Calu3 (cell line): ENCODE measurements at regions not wholly inside any gene's neighbourhood (a gene's known extent, or its start where the extent isn't known, plus 50 kb on each side); places are given as distances from the start of the nearest gene placed in this dataset.

Experiments used
- BruUV-seq: library from RNA; stranded (reverse); fragments of 400-500 nt; replicated peaks from 2 replicates; lab custom pipeline; 2021; lab: Mats Ljungman, UMichigan
- CTCF ChIA-PET: fragments of 300-600 bp; sonication (Branson Sonifier 250); formaldehyde crosslinking; loops from one replicate; lab custom pipeline; 2022; ENCODE audit warnings: antibody characterized with exemption; lab: Charles Lee
- DNase-seq: peaks from one replicate; pipeline ENCODE4 v3.0.0; 2022
- H3K27ac Mint-ChIP-seq: one replicate; pipeline ENCODE4 v1.8.0; 2022; ENCODE audit warnings: mixed read lengths; ENCODE audit not compliant: unreplicated experiment
- H3K27me3 Mint-ChIP-seq: one replicate; pipeline ENCODE4 v1.8.0; 2022; ENCODE audit warnings: mixed read lengths; ENCODE audit not compliant: unreplicated experiment
- H3K36me3 Mint-ChIP-seq: one replicate; pipeline ENCODE4 v1.8.0; 2022; ENCODE audit warnings: mild to moderate bottlenecking, moderate library complexity, mixed read lengths; ENCODE audit not compliant: insufficient read depth, unreplicated experiment
- H3K4me1 Mint-ChIP-seq: one replicate; pipeline ENCODE4 v1.8.0; 2022; ENCODE audit warnings: mild to moderate bottlenecking, low read depth, mixed read lengths; ENCODE audit not compliant: unreplicated experiment
- H3K4me3 Mint-ChIP-seq: one replicate; pipeline ENCODE4 v1.8.0; 2022; ENCODE audit warnings: mild to moderate bottlenecking, low read depth, moderate library complexity, mixed read lengths; ENCODE audit not compliant: unreplicated experiment
- H3K9me3 Mint-ChIP-seq: one replicate; pipeline ENCODE4 v1.8.0; 2022; ENCODE audit warnings: low read depth, mixed read lengths; ENCODE audit not compliant: unreplicated experiment
- CTCF ChIP-seq: fragments of 200-600 bp; IDR thresholded peaks from one replicate; pipeline ENCODE4 v1.8.0; 2022; ENCODE audit warnings: antibody characterized with exemption; ENCODE audit not compliant: unreplicated experiment
- intact Hi-C: fragments of 100-400 bp; cut with micrococcal nuclease; formaldehyde crosslinking; loops from one replicate; pipeline ENCODE4 v1.10.0; 2022; ENCODE audit not compliant: unreplicated experiment

- no peaks in the 10 kb centered on the region for H3K9me3 Mint-ChIP-seq
- H3K27me3 Mint-ChIP-seq: peaks cover 25% of the 10 kb centered on the region
- intact Hi-C loops: no loop called here
- no peaks in the 10 kb centered on the region for H3K36me3 Mint-ChIP-seq
- no peak overlapping the region for H3K27ac Mint-ChIP-seq
- no peaks in the 10 kb centered on the region for H3K4me1 Mint-ChIP-seq
- H3K4me3 Mint-ChIP-seq: no peak overlapping the region
- no peak for DNase-seq
- CTCF ChIA-PET: interaction anchor here (0.6 kb wide), 1 partner anchor 146 kb away, joined by 10 read pairs; no protein-coding TSS in a partner anchor
- BruUV-seq: no TSS peak
- no peak for TF ChIP-seq CTCF
Measured at GRCh38 chr12:105502426-105502930, 172.0 kb downstream of the C12orf75 start.

- no TSS peak for BruUV-seq
- intact Hi-C loops: no loop called here
- Mint-ChIP-seq H3K9me3 (no peaks in the 10 kb centered on the region), H3K27ac (no peak overlapping the region), H3K27me3 (peaks cover 28% of the 10 kb centered on the region), H3K36me3 (no peaks in the 10 kb centered on the region), H3K4me3 (no peak overlapping the region), H3K4me1 (no peaks in the 10 kb centered on the region)
- CTCF ChIA-PET: no interaction called here
- TF ChIP-seq CTCF: no peak
- no peak for DNase-seq
Measured at GRCh38 chr12:105503619-105504018, 173.1 kb downstream of the C12orf75 start.

- DNase-seq: no peak
- peaks cover 28% of the 10 kb centered on the region for H3K27me3 Mint-ChIP-seq
- TF ChIP-seq CTCF: no peak
- no peaks in the 10 kb centered on the region for H3K36me3 Mint-ChIP-seq
- CTCF ChIA-PET: no interaction called here
- H3K4me3 Mint-ChIP-seq: no peak overlapping the region
- H3K9me3 Mint-ChIP-seq: no peaks in the 10 kb centered on the region
- intact Hi-C loops: no loop called here
- H3K4me1 Mint-ChIP-seq: no peaks in the 10 kb centered on the region
- BruUV-seq: no TSS peak
- no peak overlapping the region for H3K27ac Mint-ChIP-seq
Measured at GRCh38 chr12:105504286-105504685, 173.8 kb downstream of the C12orf75 start.

GRCh38 chr12:105506678-105507310 is 176.3 kb downstream of the C12orf75 start:
- Mint-ChIP-seq H3K4me1 (no peaks in the 10 kb centered on the region), H3K27ac (no peak overlapping the region), H3K4me3 (no peak overlapping the region), H3K27me3 (peaks cover 34% of the 10 kb centered on the region), H3K9me3 (no peaks in the 10 kb centered on the region), H3K36me3 (no peaks in the 10 kb centered on the region)
- TF ChIP-seq CTCF: no peak
- intact Hi-C loops: no loop called here
- no peak for DNase-seq
- CTCF ChIA-PET: no interaction called here
- no TSS peak for BruUV-seq
